SU-DHL-6 (cell line): ENCODE measurements at regions not wholly inside any gene's neighbourhood (a gene's known extent, or its start where the extent isn't known, plus 50 kb on each side); places are given as distances from the start of the nearest gene placed in this dataset.

Experiments used
- EZH2phosphoT487 ChIP-seq: fragments of 200-600 bp; sonication (generic), shearing (Covaris generic); conservative IDR thresholded peaks from 2 replicates; pipeline ENCODE4 v1.6.1; 2018; ENCODE audit warnings: mild to moderate bottlenecking, antibody characterized with exemption, low read length, moderate library complexity, mixed read lengths
- TF ChIP-seq, protein P1 (sequence below): fragments of 200-600 bp; sonication (generic); IDR thresholded peaks from one replicate; pipeline ENCODE4 v1.5.1; 2017; ENCODE audit warnings: antibody characterized with exemption, mild to moderate bottlenecking, low read length, moderate library complexity; ENCODE audit not compliant: insufficient read depth, poor library complexity, severe bottlenecking

DNA sequence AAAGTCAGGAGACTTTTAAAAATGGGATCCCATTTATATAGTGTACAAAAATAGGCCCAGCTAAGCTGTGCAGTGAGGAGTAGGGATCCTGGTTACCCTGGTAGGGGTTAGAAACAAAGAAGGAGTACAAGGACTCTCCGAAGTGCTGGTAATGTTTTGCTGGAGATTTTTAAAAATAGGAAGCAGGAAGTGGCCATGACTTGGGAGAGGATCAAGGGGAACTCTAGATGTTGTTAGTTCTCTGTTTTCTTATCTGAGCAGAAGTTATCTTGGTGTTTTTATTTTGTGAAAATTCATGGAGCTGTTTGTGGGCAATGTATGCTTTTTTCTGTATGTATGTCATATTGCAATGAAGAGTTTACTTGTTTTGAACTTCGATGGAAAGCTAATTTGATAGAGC, 373.9 kb downstream of the SFMBT2 start:
- TF ChIP-seq, protein P1, sequence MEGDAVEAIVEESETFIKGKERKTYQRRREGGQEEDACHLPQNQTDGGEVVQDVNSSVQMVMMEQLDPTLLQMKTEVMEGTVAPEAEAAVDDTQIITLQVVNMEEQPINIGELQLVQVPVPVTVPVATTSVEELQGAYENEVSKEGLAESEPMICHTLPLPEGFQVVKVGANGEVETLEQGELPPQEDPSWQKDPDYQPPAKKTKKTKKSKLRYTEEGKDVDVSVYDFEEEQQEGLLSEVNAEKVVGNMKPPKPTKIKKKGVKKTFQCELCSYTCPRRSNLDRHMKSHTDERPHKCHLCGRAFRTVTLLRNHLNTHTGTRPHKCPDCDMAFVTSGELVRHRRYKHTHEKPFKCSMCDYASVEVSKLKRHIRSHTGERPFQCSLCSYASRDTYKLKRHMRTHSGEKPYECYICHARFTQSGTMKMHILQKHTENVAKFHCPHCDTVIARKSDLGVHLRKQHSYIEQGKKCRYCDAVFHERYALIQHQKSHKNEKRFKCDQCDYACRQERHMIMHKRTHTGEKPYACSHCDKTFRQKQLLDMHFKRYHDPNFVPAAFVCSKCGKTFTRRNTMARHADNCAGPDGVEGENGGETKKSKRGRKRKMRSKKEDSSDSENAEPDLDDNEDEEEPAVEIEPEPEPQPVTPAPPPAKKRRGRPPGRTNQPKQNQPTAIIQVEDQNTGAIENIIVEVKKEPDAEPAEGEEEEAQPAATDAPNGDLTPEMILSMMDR: no peak
- TF ChIP-seq EZH2phosphoT487: no peak
